Gastroesophageal sphincter (tissue), 3 donors: ENCODE measurements at regions not wholly inside any gene's neighbourhood (a gene's known extent, or its start where the extent isn't known, plus 50 kb on each side); places are given as distances from the start of the nearest gene placed in this dataset.

Experiments used
- EP300 ChIP-seq: sonication (generic); formaldehyde crosslinking; IDR thresholded peaks from one replicate; pipeline ENCODE4 v1.6.1; 2017; ENCODE audit warnings: antibody characterized with exemption, mild to moderate bottlenecking
- POLR2A ChIP-seq, 2 donors: fragments of 450-650 bp; IDR thresholded peaks; one replicate each; pipeline ENCODE4 v1.6.1; 2017; ENCODE audit warnings: antibody characterized with exemption in 2 of 2, mild to moderate bottlenecking in 2 of 2, moderate library complexity in 1 of 2
- POLR2AphosphoS5 ChIP-seq: sonication (generic); formaldehyde crosslinking; IDR thresholded peaks from one replicate; pipeline ENCODE4 v1.6.1; 2017; ENCODE audit warnings: antibody characterized with exemption
- TF ChIP-seq, protein P1 (sequence below), 4 experiments: fragments of 200-600 bp in 2 of 4; fragments of 450-650 bp in 2 of 4; sonication (generic) in 1 of 4; IDR thresholded peaks; one replicate each; pipeline ENCODE4 v1.5.1; 2017 to 2019; ENCODE audit warnings: antibody characterized with exemption in 4 of 4, mild to moderate bottlenecking in 2 of 4, moderate library complexity in 2 of 4

DNA sequence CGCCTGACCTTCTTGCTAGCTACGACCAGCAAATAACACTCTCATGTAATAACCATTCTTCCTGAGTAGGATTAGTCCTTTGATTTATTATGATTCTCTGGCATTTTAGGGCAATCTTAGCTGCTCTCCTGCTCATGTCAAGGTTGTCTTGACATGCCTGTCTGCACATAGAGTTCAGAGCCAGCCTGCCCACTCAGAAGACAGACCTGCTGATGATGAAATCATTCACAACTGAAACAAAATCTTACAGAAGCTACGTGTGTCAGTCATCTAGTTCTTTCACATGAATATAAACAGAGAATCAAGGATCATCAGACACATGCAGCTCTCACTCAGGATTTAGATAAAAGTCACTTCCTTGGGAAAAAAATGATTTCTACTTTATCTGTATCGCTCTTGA, 173.6 kb upstream of the LYSMD4 start:
- TF ChIP-seq, protein P1, sequence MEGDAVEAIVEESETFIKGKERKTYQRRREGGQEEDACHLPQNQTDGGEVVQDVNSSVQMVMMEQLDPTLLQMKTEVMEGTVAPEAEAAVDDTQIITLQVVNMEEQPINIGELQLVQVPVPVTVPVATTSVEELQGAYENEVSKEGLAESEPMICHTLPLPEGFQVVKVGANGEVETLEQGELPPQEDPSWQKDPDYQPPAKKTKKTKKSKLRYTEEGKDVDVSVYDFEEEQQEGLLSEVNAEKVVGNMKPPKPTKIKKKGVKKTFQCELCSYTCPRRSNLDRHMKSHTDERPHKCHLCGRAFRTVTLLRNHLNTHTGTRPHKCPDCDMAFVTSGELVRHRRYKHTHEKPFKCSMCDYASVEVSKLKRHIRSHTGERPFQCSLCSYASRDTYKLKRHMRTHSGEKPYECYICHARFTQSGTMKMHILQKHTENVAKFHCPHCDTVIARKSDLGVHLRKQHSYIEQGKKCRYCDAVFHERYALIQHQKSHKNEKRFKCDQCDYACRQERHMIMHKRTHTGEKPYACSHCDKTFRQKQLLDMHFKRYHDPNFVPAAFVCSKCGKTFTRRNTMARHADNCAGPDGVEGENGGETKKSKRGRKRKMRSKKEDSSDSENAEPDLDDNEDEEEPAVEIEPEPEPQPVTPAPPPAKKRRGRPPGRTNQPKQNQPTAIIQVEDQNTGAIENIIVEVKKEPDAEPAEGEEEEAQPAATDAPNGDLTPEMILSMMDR (IDR thresholded peaks at IDR 0.05), result no peak
- TF ChIP-seq POLR2AphosphoS5 (no peak), POLR2A (IDR thresholded peaks at IDR 0.05) (no peak), EP300 (no peak)
